TTC549 (cell line): ENCODE measurements at regions not wholly inside any gene's neighbourhood (a gene's known extent, or its start where the extent isn't known, plus 50 kb on each side); places are given as distances from the start of the nearest gene placed in this dataset.
"Not testable (repeated sequence)": the region's sequence is repeated elsewhere in the genome, so short reads cannot be mapped to it uniquely, and the experiment has no call there.

Experiments
- FAIRE-seq: peaks from 2 replicates; lab custom pipeline; 2012; peaks lifted over from hg19 to GRCh38; lab: Jason Lieb, UNC

DNA sequence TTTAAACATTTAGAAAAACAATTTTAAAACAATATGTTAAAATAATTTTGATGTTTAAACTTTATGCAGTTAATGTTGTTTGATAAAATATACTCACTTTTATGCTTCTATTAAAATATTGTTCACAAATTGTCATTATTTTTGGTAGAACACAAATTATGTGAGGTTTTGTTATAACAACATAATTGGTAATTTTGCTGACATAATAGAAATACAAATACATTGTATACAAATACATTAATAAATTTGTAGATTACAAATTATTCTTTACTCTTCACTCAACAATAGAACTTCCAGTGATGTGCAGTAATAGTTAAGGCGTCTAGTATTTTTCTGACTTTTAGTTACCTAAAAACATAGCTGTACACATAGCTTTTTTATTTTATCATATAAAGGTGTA, 1472.4 kb upstream of the ADGRL3 start:
- FAIRE-seq: no peak

DNA sequence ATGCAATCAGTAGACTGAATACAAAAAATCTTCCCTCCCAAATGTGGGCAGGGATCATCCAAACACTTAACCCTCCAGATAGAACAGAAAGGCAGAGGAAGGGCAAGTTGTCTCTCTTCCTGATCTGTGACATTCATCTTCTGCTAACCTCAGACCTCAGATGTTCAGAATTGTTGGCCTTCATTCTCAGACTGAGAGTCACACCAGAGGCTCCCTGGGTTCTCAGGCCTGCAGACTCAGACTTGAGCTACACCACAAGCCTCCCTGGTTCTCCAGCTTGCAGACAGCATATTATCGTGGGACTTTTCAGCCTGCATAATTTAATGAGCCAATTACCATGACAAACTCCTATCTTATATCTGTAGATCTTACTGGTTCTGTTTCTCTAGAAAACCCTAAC, 1471.6 kb upstream of the ADGRL3 start:
- no peak for FAIRE-seq

GRCh38 chr4:59729321-59729720, 1470.8 kb upstream of the ADGRL3 start:
- FAIRE-seq: no peak

- no peak for FAIRE-seq
Measured at GRCh38 chr4:59748433-59748832, 1451.7 kb upstream of the ADGRL3 start.

DNA sequence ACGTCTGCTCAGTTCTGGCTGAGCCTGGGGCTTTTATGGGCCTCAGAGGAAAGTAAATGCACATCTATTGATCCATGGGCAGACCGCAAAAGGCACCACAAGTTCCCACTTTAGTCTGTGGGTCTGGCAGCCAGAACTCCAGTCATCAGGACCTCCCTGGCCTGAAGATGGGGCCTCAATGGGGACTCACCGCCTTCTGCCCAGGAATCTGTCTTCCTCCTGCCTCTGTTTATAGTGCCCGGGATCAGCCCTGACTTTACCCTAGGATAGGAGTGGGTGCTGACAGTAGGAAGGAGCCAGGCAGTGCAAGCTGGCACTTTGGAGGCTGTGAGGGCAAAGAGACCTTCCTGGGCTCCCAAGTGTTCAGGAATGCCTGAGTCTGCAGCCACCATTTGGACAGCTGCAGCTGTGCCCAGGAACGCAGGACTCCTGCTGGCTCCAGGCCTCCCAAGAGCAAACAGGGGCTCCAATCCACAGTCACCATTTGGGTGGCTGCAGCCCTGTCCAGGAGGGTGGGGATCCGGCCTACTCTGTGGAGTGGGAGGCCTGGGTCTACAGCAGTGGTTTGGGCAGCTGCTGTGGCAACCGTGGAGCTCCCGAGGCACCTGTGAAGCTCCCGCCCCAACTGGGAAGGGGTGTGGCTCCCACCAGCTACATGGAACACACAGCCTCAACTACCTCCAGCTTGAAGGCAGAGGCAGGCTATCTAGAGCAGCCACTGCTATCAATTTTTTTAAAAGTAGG, 1440.9 kb upstream of the ADGRL3 start:
- FAIRE-seq: no peak

- FAIRE-seq: no peak
Measured at GRCh38 chr4:59762344-59762743, 1437.8 kb upstream of the ADGRL3 start.

- FAIRE-seq: no peak
Measured at GRCh38 chr4:59770601-59771264, 1429.4 kb upstream of the ADGRL3 start.

DNA sequence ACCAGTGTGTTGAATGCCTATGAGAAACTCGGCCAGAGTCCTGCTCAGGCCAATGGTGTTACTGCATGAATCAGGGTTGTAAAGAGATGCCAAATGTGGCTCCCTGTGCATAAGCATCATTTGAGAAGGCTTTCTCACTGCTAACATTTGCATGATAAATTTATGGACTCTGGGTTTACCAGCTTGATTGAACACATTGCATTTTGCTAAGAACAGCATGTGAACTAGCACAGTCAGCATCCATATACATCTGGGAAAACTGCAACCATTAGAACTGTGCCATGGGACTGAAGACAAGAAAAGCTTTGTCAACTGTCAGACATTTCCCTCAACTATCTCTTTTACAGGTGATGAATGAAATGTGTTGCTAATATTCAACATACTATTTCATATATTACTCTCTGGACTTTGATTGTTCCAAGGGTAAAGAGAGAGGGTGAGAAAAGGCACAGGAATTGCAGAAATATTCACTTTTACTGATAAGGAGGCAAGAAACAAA, 1427.4 kb upstream of the ADGRL3 start:
- FAIRE-seq: no peak

DNA sequence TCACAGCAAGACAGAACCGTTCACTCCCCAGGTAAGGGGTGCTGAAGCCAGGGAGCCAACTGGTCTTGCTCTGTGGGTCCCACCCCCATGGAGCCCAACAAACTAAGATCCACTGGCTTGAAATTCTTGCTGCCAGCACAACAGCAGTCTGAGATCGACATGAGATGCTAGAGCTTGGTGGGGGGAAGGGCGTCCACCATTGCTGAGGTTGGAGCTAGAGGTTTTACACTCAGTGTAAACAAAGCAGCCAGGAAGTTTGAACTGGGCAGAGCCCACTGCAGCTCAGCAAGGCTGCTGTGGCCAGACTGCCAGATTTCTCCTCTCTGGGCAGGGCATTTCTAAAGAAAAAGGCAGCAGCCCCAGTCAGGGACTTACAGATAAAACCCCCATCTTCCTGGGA, 1419.9 kb upstream of the ADGRL3 start:
- not testable (repeated sequence) for FAIRE-seq

- peak; percentile 17 for FAIRE-seq
Measured at GRCh38 chr4:59805176-59805575, 1395.0 kb upstream of the ADGRL3 start.

GRCh38 chr4:59814402-59815010, 1385.6 kb upstream of the ADGRL3 start:
- no peak for FAIRE-seq

DNA sequence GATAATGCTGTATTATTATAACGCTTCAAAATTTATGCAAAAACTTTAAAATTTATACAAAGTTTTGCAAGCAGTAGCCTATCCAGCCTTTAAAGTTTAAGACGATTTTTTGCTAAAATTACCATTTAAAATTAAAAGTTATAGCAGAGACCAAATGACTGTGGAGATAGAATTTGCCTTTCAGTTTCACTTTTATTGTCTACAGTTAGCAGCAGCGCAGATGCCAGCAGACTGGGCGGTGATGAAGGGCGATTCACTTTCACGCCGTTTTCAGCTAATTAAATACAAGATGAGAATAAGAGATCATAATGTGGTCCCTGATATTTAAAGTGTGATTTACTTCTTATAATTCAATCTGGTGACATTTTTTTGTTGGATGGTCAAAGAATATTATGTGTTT, 1381.5 kb upstream of the ADGRL3 start:
- no peak for FAIRE-seq

DNA sequence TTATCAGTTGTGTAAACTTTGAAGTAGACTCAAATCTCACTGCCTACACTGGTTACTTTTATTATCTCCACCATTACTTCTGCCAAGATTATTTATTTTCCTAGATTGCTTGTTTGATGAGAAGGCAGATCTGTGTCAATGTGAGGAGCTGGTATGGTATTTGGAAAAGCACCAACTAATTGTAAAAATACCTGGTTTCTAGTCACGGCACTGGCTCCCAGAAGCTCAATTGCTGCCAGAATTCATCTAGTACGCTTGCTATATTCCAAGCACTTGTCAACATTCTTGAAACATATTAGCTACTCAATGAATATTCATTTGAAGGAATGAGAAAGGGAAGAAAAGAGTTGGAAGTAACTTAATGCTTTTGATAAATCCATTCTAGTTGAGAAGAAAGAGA, 1376.8 kb upstream of the ADGRL3 start:
- no peak for FAIRE-seq

DNA sequence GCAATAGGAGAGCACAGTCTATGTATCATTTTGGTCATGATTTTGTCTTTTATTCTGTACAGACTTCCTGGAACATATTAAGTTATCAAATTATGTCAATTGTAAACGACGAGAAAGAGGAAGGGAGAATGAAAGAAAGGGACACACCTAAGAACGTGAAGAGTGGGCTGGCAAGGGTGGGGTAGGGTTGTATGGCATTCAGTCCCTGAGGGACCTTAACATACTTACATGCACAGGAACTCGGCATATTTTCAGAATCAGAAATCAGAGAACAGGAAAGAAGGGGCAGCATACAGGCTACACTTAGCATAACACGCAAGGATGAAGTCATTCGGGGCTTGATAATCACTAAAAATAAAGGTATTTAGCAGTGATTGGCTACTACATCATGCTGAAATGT, 1375.0 kb upstream of the ADGRL3 start:
- no peak for FAIRE-seq

- no peak for FAIRE-seq
Measured at GRCh38 chr4:59831746-59832145, 1368.4 kb upstream of the ADGRL3 start.

GRCh38 chr4:59834943-59835342, 1365.2 kb upstream of the ADGRL3 start:
- peak; percentile 29 for FAIRE-seq

DNA sequence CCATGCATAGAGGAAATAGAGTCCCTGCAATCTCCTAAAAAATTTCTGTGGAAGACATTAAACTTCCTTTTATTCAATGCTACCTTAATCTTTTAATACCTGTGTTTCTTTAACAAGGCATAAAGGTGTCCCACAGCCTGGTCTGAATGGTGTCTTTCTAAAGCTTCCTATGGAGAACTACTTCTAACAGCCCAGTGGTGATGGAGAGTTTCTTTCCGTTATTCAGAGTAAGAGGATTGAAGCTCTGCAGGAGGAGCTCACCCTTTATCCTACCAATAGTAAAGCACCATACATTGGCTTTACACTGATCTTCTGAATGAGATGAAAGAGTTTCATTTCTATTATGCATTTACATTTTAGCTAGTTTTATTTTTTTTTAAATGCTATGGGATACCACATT, 1362.4 kb upstream of the ADGRL3 start:
- FAIRE-seq: no peak

GRCh38 chr4:59838236-59838635, 1361.9 kb upstream of the ADGRL3 start:
- FAIRE-seq: no peak

DNA sequence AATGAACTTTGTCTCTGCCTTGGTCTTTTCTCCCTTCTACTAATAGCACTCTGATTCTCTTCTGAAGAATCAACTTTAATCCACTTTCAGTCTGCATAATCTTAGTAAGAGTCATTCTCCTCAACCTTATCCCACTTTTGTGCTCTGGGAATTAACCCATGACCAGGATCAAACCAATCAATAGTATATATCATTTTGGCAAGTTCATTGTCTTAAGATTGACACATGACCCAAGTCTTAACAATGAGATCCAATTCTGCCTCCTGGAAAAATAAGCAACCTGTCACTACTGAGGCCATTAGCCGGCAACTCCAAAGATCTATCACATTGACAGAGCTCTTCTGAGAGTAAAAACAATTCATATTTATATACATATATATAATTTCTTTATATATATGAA, 1358.4 kb upstream of the ADGRL3 start:
- no peak for FAIRE-seq

DNA sequence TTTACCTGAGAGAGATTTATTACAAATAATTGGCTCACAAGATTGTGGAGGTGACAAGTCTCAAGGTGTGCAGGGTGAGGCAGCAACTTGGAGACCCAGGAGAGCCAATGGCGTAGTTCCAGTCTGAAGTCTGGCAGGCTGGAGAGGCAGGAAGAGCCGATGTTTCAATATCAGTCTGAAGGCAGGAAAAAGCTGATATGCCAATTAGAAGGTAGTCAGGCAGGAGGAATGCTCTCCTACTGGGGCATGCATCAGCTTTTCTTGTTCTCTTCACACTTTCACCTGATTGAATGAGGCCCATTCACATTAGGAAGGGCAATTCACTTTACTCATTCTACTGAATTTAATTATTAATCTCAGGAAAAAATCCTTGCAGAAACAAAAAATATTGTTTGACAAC, 1351.7 kb upstream of the ADGRL3 start:
- no peak for FAIRE-seq

DNA sequence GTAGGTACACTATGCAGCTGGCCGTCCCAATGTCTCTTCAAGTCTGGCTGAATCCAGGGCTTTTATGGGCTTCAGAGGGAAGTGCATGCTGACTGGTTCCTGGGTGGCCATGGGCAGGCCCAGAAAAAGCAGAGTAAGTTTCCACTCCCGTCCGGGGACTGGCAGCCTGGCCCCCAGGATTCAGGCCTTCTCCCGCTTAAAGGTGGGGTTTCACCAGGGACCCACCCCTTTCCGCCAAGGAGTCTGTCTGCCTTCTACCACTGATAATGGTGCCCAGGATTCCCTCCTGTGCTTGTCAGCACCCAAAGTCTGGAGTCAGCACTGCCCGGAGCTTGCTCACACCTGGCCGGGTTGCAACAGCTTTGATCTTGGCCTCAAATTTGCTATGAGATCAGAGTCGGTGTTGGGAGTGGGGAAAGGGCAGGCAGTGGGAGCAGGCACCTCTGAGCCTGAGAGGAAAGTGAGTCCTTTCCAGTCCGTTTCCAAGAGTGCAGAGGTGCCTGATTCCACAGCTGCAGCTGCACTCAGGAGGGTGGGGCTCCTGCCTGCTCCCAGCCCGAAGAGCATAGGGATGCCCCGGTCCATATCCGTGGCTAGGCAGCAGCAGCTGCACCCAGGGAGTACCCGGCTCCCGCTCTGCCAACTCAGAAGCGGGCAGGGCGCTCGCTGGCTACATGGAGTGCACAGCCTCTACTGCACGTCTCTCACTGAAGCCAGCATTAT, 1344.3 kb upstream of the ADGRL3 start:
- no peak for FAIRE-seq

DNA sequence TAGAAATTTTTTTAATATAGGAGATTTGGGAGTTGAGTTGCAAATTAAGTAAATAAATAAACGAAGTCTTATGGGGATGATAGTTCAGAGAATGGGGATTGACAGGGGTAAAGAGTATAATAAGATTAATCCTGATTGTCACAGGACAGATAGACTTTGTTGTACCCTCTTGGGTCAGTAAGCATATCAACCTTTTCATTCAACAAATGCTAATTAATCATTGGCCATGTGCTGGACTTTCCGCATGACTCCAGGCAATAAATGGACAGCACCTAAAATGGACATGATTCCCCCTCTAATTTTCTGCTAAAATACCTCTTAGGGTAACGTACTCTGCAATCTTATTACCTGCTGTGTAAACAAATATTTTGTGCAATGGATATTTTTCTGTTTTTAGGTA, 1331.1 kb upstream of the ADGRL3 start:
- FAIRE-seq: no peak

DNA sequence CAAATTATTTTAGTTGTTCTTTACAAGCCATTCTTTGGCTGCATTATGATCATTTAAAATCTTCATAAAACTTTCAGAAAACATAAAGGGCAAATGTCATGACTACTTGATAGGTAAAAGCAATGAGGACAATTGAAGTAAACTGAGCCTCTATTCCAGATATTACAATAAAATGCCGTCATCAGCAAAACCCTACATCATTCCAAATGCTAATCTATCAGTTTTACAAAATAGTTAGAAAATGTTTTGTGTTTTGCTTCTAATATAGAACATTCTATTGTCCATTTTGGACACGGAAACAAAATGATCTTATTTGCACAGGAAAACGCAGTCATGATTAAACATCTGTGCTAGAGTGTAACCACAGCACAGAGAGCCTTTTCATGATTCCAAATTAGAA, 1330.6 kb upstream of the ADGRL3 start:
- FAIRE-seq: no peak
